Left renal pelvis (tissue), 4 donors: ENCODE measurements at regions not wholly inside any gene's neighbourhood (a gene's known extent, or its start where the extent isn't known, plus 50 kb on each side); places are given as distances from the start of the nearest gene placed in this dataset.
"Not testable (repeated sequence)": the region's sequence is repeated elsewhere in the genome, so short reads cannot be mapped to it uniquely, and the experiment has no call there.

Experiments
- DNase-seq, 4 donors: peaks; one replicate each; pipeline ENCODE4 v3.0.0-alpha.2; 2013; ENCODE audit warnings: low read depth in 4 of 4, low spot score in 3 of 4

- DNase-seq: not testable (repeated sequence)
These were observed 118.5 kb upstream of the DEFB108B start for GRCh38 chr11:71714510-71714909.

- not testable (repeated sequence) for DNase-seq
These were observed 111.2 kb upstream of the DEFB108B start for GRCh38 chr11:71721840-71722239.

- DNase-seq: not testable (repeated sequence)
These were observed 109.0 kb upstream of the DEFB108B start for GRCh38 chr11:71723991-71724390.

DNA sequence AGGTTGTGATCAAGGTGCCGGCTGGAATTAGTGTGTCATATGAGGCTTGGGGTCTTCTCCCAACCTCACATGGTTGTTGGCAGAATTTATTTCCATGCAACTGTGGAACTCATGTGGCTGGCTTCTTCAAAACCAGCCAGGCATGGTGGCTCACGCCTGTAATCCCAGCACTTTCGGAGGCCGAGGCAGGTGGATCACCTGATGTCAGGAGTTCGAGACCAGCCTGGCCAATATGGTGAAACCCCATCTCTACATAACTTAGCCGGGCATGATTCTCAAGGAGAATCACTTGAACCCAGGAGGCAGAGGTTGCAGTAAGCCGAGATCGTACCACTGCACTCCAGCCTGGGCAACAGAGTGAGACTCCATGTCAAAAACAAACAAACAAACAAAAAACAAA is 102.3 kb upstream of the DEFB108B start:
- not testable (repeated sequence) for DNase-seq

DNA sequence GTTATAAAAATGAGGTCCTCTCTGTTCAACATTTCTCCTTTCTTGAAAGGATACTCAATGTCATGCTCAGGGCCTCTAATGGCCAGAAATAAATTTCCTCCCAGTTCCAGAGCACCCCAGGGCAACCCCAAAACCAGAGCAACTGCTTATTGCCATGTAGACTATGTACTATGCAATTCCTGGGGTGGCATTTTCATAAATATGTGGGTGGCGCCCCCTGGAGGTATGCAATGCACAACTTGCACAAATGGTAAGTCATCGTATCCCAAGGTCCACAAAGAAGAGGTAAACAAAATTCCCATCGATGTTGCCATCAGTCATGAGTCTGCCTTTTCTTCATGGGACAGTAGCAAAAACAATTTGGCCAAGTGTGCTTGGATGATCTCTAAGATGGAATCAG is 98.6 kb upstream of the DEFB108B start:
- DNase-seq: not testable (repeated sequence)

GRCh38 chr11:71738317-71738716 is 94.7 kb upstream of the DEFB108B start:
- DNase-seq: not testable (repeated sequence)

DNA sequence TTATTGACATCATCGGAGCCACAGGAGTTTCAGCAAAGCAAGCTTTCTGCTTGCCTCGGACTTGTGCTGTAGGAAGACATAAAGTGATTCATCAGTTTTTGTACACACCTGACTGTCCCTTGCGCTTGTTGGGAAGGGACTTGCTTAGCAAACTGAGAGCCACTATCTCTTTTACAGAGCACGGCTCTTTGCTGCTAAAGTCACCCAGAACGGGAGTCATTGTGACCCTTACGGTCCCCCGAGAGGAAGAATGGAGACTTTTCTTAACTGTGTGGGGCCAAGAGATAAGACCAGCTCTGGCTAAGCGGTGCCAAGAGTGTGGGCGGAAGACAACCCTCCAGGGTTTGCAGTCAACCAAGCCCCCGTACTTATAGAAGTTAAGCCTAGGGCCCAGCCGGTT is 89.6 kb upstream of the DEFB108B start:
- not testable (repeated sequence) for DNase-seq

GRCh38 chr11:71745656-71746055 is 87.3 kb upstream of the DEFB108B start:
- not testable (repeated sequence) for DNase-seq

DNA sequence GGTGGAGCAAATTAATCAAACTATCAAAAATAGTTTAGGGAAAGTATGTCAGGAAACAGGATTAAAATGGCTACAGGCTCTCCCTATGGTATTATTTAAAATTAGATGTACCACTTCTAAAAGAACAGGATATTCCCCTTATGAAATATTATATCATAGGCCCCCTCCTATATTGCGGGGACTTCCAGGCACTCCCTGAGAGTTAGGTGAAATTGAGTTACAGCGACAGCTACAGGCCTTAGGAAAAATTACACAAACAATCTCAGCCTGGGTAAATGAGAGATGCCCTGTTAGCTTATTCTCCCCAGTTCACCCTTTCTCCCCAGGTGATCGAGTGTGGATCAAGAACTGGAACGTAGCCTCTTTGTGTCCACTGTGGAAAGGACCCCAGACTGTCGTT is 86.7 kb upstream of the DEFB108B start:
- DNase-seq: not testable (repeated sequence)

- not testable (repeated sequence) for DNase-seq
These were observed 83.9 kb upstream of the DEFB108B start for GRCh38 chr11:71748965-71749620.

GRCh38 chr11:71750908-71751307 is 82.1 kb upstream of the DEFB108B start:
- not testable (repeated sequence) for DNase-seq

DNA sequence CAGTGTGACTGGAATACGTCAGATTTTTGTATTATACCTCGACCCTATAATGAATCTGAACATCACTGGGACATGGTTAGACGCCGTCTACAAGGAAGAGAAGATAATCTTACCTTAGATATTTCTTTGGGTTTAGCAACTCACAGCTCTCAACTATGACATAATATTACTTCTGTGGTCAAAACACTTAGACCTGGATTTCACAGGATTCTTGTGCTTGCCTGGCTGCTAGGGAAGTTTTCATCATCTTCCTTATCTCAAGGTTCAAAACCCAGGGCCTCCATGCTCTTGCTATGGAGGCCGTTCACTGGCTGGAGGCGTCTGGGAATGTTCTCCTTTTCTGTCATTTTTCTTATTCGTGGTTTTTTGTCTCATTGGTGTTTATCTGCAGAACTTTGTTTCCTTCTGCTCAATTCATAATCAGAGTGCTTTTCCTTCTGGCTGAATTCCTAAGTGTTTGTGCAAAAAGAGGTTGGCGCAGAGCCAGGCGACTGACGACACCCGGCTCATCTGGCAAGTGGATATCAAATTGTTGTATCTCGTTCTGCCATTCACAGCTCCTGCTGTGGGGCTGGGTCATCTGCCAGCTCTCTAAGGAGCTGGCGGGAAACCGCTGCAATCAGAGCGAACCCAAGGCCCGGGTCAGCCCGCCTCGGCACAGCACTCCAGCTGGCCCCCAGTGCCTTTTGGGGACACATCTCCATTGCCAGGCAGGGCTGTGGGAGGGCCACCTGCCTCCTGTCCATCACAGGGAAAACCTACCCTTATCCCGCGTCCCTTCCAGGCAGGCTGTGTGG is 68.1 kb upstream of the DEFB108B start:
- DNase-seq: not testable (repeated sequence)

- DNase-seq: not testable (repeated sequence)
These were observed 66.0 kb upstream of the DEFB108B start for GRCh38 chr11:71767016-71767415.

- not testable (repeated sequence) for DNase-seq
These were observed 60.8 kb upstream of the DEFB108B start for GRCh38 chr11:71772193-71772592.

DNA sequence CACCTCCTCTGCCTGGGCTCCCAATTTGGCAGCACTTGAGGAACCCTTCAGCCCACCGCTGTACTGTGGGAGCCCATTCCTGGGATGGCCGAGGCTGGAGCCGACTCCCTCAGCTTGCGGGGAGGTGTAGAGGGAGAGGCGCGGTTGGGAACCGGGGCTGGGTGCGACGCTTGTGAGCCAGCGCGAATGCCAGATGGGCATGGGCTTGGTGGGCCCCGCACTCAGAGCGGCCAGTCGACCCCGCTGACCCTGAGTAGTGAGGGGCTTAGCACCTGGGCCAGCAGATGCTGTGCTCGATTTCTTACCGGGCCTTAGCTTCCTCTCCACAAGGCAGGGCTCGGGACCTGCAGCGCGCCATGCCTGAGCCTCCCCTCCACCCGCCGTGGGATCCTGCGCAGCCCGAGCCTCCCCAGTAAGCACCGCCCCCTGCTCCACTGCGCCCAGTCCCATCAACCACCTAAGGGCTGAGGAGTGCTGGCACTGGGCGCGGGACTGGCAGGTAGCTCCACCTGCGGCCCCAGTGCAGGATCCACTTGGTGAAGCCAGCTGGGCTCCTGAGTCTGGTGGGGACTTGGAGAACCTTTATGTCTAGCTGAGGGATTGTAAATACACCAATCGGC is 58.3 kb upstream of the DEFB108B start:
- DNase-seq: no peak

DNA sequence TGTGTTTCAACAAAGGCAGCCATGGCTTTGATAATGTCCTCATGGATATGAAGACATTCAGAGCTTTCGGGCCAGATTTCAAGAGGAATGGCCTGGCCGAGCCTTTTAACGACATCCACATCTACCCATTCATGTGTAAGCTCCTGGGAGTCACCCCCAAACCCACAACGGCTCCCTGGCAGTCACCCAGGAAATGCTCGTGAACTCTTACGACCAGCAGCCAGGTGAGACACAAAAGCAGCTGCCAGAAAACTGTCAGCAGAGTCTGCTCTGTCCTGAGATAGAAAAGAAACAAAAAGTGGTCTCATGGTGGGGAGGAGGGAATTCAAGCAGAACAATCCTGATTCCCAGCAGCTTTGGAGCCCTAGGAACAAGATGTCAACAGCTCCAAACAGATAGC is 52.9 kb upstream of the DEFB108B start:
- not testable (repeated sequence) for DNase-seq

GRCh38 chr11:71780771-71781170 is 52.2 kb upstream of the DEFB108B start:
- not testable (repeated sequence) for DNase-seq

GRCh38 chr11:71781491-71781890 is 51.5 kb upstream of the DEFB108B start:
- not testable (repeated sequence) for DNase-seq

- DNase-seq: not testable (repeated sequence)
These were observed 50.7 kb upstream of the DEFB108B start for GRCh38 chr11:71782229-71782861.

DNA sequence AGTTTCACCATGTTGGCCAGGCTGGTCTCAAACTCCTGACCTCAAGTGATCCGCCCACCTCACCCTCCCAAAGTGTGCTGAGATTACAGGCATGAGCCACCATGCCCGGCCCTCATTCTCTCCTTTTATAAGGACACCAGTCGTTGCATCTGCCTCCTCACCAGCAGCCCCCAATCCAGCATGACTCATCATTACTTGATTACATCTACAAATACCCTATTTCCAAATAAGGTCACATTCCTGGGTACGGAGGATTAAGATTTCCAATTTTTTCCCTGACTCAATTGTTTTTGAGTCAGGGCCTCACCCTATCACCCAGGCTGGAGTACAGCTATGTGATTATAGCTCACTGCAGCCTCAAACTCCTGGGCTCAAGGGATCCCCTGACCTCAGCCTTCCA is 49.8 kb upstream of the DEFB108B start:
- not testable (repeated sequence) for DNase-seq
